ENCODE measurements at regions not wholly inside any gene's neighbourhood (a gene's known extent, or its start where the extent isn't known, plus 50 kb on each side); places are given as distances from the start of the nearest gene placed in this dataset.

- DNase-seq (no peak), ATAC-seq (peak in 1 of 2 donors; percentile 9)
- intact Hi-C loops (cut with DNase I) = no loop called here
- no peaks in the 10 kb centered on the region for H3K4me1 ChIP-seq (ENCODE audit: control insufficient read depth, insufficient read depth, low read length)
- no peaks in the 10 kb centered on the region for H3K27me3 ChIP-seq (ENCODE audit: control insufficient read depth, insufficient read depth)
- 73% methylated on average over 14 of the region's 14 CpGs for WGBS
- no peak overlapping the region for H3K4me3 ChIP-seq (ENCODE audit: low read length)
- no peak overlapping the region for H3K27ac ChIP-seq (ENCODE audit: low read length)
- no peaks in the 10 kb centered on the region for H3K9me3 ChIP-seq (ENCODE audit: control insufficient read depth, low read length)
Observed at GRCh38 chr4:1474126-1475090, 68.2 kb upstream of the NKX1-1 start.

- intact Hi-C loops (cut with DNase I) = no loop called here
- ATAC-seq = no peak
- DNase-seq = no peak
- H3K4me3 ChIP-seq (ENCODE audit: low read length) = no peak overlapping the region
- no peak overlapping the region for H3K27ac ChIP-seq (ENCODE audit: low read length)
- WGBS = 83% methylated on average over 8 of the region's 8 CpGs
- H3K4me1 ChIP-seq (ENCODE audit: control insufficient read depth, insufficient read depth, low read length) = no peaks in the 10 kb centered on the region
- no peaks in the 10 kb centered on the region for H3K9me3 ChIP-seq (ENCODE audit: control insufficient read depth, low read length)
- no peaks in the 10 kb centered on the region for H3K27me3 ChIP-seq (ENCODE audit: control insufficient read depth, insufficient read depth)
Observed at GRCh38 chr4:1473718-1474117, 67.5 kb upstream of the NKX1-1 start.

GRCh38 chr4:1472911-1473518 is 66.8 kb upstream of the NKX1-1 start:
- Histone ChIP-seq H3K9me3 (ENCODE audit: control insufficient read depth, low read length) (no peaks in the 10 kb centered on the region), H3K4me3 (ENCODE audit: low read length) (no peak overlapping the region), H3K27ac (ENCODE audit: low read length) (no peak overlapping the region), H3K27me3 (ENCODE audit: control insufficient read depth, insufficient read depth) (no peaks in the 10 kb centered on the region), H3K4me1 (ENCODE audit: control insufficient read depth, insufficient read depth, low read length) (no peaks in the 10 kb centered on the region)
- intact Hi-C loops (cut with DNase I) = no loop called here
- no peak for ATAC-seq
- WGBS = 74% methylated on average over 9 of the region's 9 CpGs
- peak in 1 of 3 donors; percentile 44 for DNase-seq

- DNase-seq (peak in 1 of 3 donors; percentile 48), ATAC-seq (no peak)
- Histone ChIP-seq H3K27me3 (ENCODE audit: control insufficient read depth, insufficient read depth) (no peaks in the 10 kb centered on the region), H3K4me1 (ENCODE audit: control insufficient read depth, insufficient read depth, low read length) (no peaks in the 10 kb centered on the region), H3K9me3 (ENCODE audit: control insufficient read depth, low read length) (no peaks in the 10 kb centered on the region), H3K27ac (ENCODE audit: low read length) (no peak overlapping the region), H3K4me3 (ENCODE audit: low read length) (peak overlapping the region; percentile 3)
- 9% methylated on average over 58 of the region's 58 CpGs for WGBS
- intact Hi-C loops (cut with DNase I) = no loop called here
Observed at GRCh38 chr4:1472148-1472797, 66.0 kb upstream of the NKX1-1 start.

- Histone ChIP-seq H3K9me3 (ENCODE audit: control insufficient read depth, low read length) (no peaks in the 10 kb centered on the region), H3K27me3 (ENCODE audit: control insufficient read depth, insufficient read depth) (no peaks in the 10 kb centered on the region), H3K4me3 (ENCODE audit: low read length) (peak overlapping the region; percentile 3), H3K27ac (ENCODE audit: low read length) (no peak overlapping the region), H3K4me1 (ENCODE audit: control insufficient read depth, insufficient read depth, low read length) (no peaks in the 10 kb centered on the region)
- intact Hi-C loops (cut with DNase I) = no loop called here
- ATAC-seq (no peak), DNase-seq (peak in 1 of 3 donors; percentile 36)
- WGBS = 12% methylated on average over 55 of the region's 55 CpGs
Observed at GRCh38 chr4:1471443-1472147, 65.4 kb upstream of the NKX1-1 start.

GRCh38 chr4:1470816-1471442 is 64.7 kb upstream of the NKX1-1 start:
- 72% methylated on average over 12 of the region's 12 CpGs for WGBS
- DNase-seq (peak in 1 of 3 donors; percentile 40), ATAC-seq (no peak)
- Histone ChIP-seq H3K4me1 (ENCODE audit: control insufficient read depth, insufficient read depth, low read length) (no peaks in the 10 kb centered on the region), H3K4me3 (ENCODE audit: low read length) (no peak overlapping the region), H3K9me3 (ENCODE audit: control insufficient read depth, low read length) (no peaks in the 10 kb centered on the region), H3K27ac (ENCODE audit: low read length) (no peak overlapping the region), H3K27me3 (ENCODE audit: control insufficient read depth, insufficient read depth) (no peaks in the 10 kb centered on the region)
- intact Hi-C loops (cut with DNase I) = no loop called here

- no peaks in the 10 kb centered on the region for H3K27me3 ChIP-seq (ENCODE audit: control insufficient read depth, insufficient read depth)
- ATAC-seq (no peak), DNase-seq (peak in 1 of 3 donors; percentile 22)
- H3K27ac ChIP-seq (ENCODE audit: low read length) = no peak overlapping the region
- H3K4me1 ChIP-seq (ENCODE audit: control insufficient read depth, insufficient read depth, low read length) = no peaks in the 10 kb centered on the region
- intact Hi-C loops (cut with DNase I) = no loop called here
- H3K4me3 ChIP-seq (ENCODE audit: low read length) = no peak overlapping the region
- WGBS = 26% methylated on average over 7 of the region's 7 CpGs
- H3K9me3 ChIP-seq (ENCODE audit: control insufficient read depth, low read length) = no peaks in the 10 kb centered on the region
Observed at GRCh38 chr4:1470393-1470670, 64.1 kb upstream of the NKX1-1 start.

GRCh38 chr4:1469607-1470392 is 63.6 kb upstream of the NKX1-1 start:
- intact Hi-C loops (cut with DNase I) = no loop called here
- 69% methylated on average over 24 of the region's 24 CpGs for WGBS
- Histone ChIP-seq H3K27me3 (ENCODE audit: control insufficient read depth, insufficient read depth) (no peaks in the 10 kb centered on the region), H3K9me3 (ENCODE audit: control insufficient read depth, low read length) (no peaks in the 10 kb centered on the region), H3K4me3 (ENCODE audit: low read length) (no peak overlapping the region), H3K4me1 (ENCODE audit: control insufficient read depth, insufficient read depth, low read length) (no peaks in the 10 kb centered on the region), H3K27ac (ENCODE audit: low read length) (no peak overlapping the region)
- DNase-seq = peak in 1 of 3 donors; percentile 43
- ATAC-seq = no peak

GRCh38 chr4:1469043-1469442 is 62.8 kb upstream of the NKX1-1 start:
- H3K27ac ChIP-seq (ENCODE audit: low read length) = no peak overlapping the region
- intact Hi-C loops (cut with DNase I) = no loop called here
- no peaks in the 10 kb centered on the region for H3K9me3 ChIP-seq (ENCODE audit: control insufficient read depth, low read length)
- H3K4me1 ChIP-seq (ENCODE audit: control insufficient read depth, insufficient read depth, low read length) = no peaks in the 10 kb centered on the region
- H3K27me3 ChIP-seq (ENCODE audit: control insufficient read depth, insufficient read depth) = no peaks in the 10 kb centered on the region
- no peak overlapping the region for H3K4me3 ChIP-seq (ENCODE audit: low read length)
- ATAC-seq (no peak), DNase-seq (peak in 1 of 3 donors; percentile 21)
- WGBS = 81% methylated on average over 6 of the region's 6 CpGs

All from right cardiac atrium (tissue), 5 donors.